HG03280 (cell line): ENCODE measurements at regions not wholly inside any gene's neighbourhood (a gene's known extent, or its start where the extent isn't known, plus 50 kb on each side); places are given as distances from the start of the nearest gene placed in this dataset.

Experiments used
- ATAC-seq: cut with Tn5 transposase; IDR thresholded peaks from one replicate; pipeline ENCODE4 v1.9.1; 2021; ENCODE audit warnings: mild to moderate bottlenecking, moderate library complexity; ENCODE audit not compliant: unreplicated experiment

DNA sequence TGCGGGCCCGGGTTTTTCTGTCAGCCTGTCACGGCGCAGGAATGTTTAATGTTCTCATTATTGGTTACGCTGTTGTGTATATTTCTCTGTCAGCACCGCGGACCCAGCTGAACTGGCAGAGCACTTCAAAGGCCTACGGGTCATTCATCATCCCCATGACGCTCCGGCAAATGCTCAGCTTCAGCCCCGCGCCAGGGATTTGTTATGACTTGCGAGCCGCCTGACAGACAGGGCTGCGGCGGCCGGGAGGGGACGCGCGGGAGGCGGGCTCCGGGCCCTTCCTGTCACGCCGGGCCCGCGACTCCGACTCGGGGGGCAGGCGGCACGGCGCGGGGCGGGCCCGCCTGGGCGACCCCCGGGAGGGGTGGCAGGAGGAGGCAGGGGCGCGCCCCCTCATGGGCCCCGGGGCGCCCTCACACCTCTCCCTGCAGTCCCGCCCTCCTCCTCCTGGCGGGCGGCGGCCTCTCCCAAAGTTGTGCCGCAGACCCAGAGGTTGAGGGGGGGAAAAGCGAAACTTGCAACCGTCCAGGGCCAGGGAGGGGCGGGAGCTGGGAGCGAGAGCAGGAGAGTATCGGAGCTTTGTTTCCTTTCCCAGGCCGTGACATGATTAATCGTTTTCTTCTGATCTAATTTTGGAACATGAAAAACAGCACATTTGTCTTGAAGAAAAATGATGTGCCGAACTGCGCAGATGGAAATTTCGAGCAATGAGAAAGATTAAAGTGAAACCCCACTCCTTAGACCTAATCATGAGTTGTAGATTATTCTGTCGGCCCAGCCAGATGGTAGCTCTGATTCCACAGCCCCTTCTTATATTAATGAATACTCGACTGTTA is 59.3 kb upstream of the COMTD1 start:
- ATAC-seq = peak; percentile 79

- no peak for ATAC-seq
Measured at GRCh38 chr10:75294518-75294865, 58.7 kb upstream of the COMTD1 start.

- ATAC-seq = no peak
Measured at GRCh38 chr10:75294031-75294437, 58.3 kb upstream of the COMTD1 start.

DNA sequence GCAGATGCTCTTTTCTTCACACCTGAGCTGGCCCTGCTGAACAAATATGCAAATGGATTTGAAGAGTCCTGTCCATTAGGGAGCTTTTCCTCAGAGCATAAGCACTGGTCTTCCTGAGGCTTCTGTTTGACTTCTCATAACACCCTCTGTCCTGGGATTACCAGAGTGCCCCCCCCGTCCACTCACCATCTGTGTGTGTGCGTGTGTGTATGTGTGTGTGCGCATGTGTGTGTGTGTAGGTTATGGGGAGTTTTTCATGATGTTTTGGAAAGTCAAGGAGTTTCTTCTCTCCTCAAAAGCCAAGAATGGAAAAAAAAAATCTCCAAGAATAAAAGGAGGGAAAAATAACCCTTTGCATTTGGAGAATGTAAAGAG is 57.7 kb upstream of the COMTD1 start:
- ATAC-seq = no peak

DNA sequence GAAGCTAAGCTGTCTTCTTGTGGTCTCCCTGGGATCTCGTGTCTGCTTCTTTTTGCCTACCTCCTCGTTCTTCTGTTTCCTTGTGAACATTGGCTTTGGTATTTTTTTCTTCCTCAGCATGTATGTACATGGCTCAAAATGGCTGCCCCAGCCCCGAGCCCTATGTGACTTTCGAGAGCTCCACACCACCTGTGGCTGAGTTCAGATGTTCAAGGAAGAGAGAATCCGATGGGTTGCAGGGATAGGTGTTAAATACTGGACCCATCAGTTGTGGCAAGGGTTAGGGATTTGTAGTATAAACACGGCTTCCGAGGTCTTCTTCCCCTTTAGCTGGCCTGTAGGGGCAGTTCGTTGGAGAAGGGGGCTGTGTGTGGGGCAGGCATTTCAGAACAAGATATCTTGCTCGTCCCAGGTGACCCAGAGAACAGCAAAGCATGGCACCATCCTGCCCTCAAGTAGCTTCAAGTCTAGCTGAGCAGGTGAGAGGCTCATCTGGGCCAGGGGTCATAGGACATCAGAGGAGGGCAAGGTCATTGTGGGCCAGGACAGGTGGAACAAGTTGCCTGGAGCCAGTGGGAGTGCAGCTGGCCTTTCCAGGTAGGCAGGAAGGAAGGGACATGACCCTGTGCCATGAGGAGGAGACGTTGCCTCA is 57.2 kb upstream of the COMTD1 start:
- ATAC-seq = no peak

DNA sequence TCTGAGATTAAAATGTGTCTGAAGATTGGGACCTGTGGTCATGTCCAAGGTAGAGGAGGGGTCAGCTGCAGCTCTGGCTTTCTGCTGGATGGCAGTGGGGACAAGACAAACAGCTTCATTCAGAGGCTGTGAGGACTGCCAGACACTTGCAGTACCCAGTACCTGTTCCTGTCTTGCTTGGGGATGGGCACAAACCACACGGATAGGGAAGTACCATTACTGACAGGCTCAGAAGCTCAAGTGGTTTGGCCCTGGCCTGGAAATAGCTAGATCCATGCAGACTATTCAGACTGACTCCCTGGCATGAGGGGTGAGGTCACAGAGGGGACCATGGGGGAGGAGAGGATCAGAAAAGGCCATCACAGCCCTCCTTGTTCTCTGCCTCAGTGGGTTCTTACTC is 56.0 kb upstream of the COMTD1 start:
- no peak for ATAC-seq

DNA sequence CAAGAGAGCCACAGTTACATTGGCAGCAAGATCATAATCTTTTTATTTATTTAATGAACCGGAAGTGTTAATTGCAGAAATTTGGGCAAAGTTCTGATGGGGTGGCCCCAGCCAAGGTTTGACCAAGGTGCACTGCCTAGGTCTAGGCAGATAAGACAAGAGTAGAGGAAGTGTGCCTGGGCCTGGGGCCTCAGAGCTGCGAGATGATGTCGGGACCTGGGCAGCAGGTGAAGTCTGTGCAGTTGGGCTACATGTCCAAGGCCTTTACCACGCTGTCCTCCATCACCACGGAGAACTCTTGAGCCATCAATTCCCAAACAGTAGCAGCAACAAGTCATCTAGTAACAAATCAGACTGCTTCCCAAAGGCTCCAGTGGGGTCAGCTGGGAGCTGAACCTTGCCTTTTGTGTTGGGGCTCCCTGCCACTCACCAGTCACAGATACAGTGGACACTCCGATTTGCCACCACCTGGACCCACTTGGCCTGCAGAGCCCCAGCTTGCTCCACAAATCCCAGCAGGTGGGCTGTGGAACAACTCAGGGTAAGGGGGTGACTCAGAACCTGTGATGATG is 52.5 kb upstream of the COMTD1 start:
- no peak for ATAC-seq

DNA sequence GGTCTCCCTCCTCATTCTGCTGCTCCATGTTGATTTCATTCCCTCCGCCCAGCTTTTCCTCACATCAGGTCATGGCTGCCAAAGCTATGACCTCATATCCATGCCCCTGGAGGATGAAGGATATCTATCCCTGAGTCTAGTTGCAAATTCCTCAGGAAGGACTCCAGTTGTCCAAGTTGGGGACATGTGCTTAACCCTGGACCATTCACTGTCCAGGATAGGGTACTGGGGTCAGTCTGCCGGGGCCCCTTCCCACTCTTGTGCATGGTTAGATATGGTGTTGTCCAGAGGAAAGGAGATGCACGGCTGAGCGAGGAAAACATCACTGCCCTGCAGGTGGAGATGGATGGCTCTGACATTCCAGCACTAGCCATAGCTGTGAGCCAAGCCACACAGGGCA is 51.9 kb upstream of the COMTD1 start:
- no peak for ATAC-seq

- ATAC-seq = no peak
Measured at GRCh38 chr10:75286901-75287300, 51.1 kb upstream of the COMTD1 start.
